ENCODE measurements at regions not wholly inside any gene's neighbourhood (a gene's known extent, or its start where the extent isn't known, plus 50 kb on each side); places are given as distances from the start of the nearest gene placed in this dataset.

GRCh38 chr10:63930584-63930983 lies 409.4 kb downstream of the REEP3 start:
- Histone ChIP-seq H3K27ac (ENCODE audit: low read depth, low read length) (no peak overlapping the region), H3K9ac (ENCODE audit: extremely low read depth, low read length, poor library complexity, severe bottlenecking) (no peak overlapping the region), H3K27me3 (ENCODE audit: control insufficient read depth, insufficient read depth, low read length, poor library complexity, severe bottlenecking) (no peaks in the 10 kb centered on the region), H3K9me3 (ENCODE audit: control insufficient read depth, low read length) (no peaks in the 10 kb centered on the region), H3K4me1 (ENCODE audit: control insufficient read depth, insufficient read depth, low read length) (peaks cover under 1% of the 10 kb centered on the region), H3K4me3 (ENCODE audit: low read length) (no peak overlapping the region), H3K36me3 (ENCODE audit: control insufficient read depth, insufficient read depth, low read length) (no peaks in the 10 kb centered on the region)
- H3K27me3 Mint-ChIP-seq (ENCODE audit: insufficient read depth) = no peaks in the 10 kb centered on the region
- H3K4me1 Mint-ChIP-seq = peaks cover 31% of the 10 kb centered on the region
- TF ChIP-seq, protein P1, sequence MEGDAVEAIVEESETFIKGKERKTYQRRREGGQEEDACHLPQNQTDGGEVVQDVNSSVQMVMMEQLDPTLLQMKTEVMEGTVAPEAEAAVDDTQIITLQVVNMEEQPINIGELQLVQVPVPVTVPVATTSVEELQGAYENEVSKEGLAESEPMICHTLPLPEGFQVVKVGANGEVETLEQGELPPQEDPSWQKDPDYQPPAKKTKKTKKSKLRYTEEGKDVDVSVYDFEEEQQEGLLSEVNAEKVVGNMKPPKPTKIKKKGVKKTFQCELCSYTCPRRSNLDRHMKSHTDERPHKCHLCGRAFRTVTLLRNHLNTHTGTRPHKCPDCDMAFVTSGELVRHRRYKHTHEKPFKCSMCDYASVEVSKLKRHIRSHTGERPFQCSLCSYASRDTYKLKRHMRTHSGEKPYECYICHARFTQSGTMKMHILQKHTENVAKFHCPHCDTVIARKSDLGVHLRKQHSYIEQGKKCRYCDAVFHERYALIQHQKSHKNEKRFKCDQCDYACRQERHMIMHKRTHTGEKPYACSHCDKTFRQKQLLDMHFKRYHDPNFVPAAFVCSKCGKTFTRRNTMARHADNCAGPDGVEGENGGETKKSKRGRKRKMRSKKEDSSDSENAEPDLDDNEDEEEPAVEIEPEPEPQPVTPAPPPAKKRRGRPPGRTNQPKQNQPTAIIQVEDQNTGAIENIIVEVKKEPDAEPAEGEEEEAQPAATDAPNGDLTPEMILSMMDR (conservative IDR thresholded peaks at IDR 0.05) = no peak
- H3K9me3 Mint-ChIP-seq = no peaks in the 10 kb centered on the region
- no peak overlapping the region for H3K27ac Mint-ChIP-seq
- no peak overlapping the region for H3K4me3 Mint-ChIP-seq
- no peak for DNase-seq
- WGBS, 2 experiments (ENCODE audit: insufficient coverage in 1 of 2, insufficient read length in 1 of 2) = 96 to 100% methylated on average over 3 to 4 of the region's 4 CpGs
- no peaks in the 10 kb centered on the region for H3K36me3 Mint-ChIP-seq (ENCODE audit: low read depth)

DNA sequence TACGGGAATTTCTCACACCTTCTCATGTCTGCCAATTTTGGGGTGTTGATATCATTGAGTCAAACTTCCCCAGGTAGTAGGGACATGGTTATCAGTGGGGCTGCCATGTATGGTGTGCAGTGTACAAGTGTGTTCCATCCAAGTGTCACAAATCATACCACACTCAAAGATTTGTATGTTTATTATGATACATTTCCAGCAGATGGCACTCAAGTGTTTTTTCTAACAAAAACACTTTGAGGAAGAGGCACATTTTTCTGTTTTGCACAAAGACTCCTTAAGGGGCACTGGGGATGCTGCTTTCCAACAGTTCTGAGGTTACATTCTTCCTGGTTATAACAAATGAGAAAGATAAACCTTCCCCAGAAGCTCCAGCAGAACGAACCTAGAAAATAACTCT lies 414.5 kb downstream of the REEP3 start:
- Histone ChIP-seq H3K36me3 (ENCODE audit: control insufficient read depth, insufficient read depth, low read length) (no peaks in the 10 kb centered on the region), H3K27ac (ENCODE audit: low read depth, low read length) (no peak overlapping the region), H3K9me3 (ENCODE audit: control insufficient read depth, low read length) (no peaks in the 10 kb centered on the region), H3K4me3 (ENCODE audit: low read length) (no peak overlapping the region), H3K9ac (ENCODE audit: extremely low read depth, low read length, poor library complexity, severe bottlenecking) (no peak overlapping the region), H3K27me3 (ENCODE audit: control insufficient read depth, insufficient read depth, low read length, poor library complexity, severe bottlenecking) (no peaks in the 10 kb centered on the region), H3K4me1 (ENCODE audit: control insufficient read depth, insufficient read depth, low read length) (no peaks in the 10 kb centered on the region)
- Mint-ChIP-seq H3K9me3 (no peaks in the 10 kb centered on the region), H3K27me3 (ENCODE audit: insufficient read depth) (no peaks in the 10 kb centered on the region), H3K27ac (no peak overlapping the region), H3K4me3 (no peak overlapping the region), H3K36me3 (ENCODE audit: low read depth) (no peaks in the 10 kb centered on the region), H3K4me1 (peaks cover 28% of the 10 kb centered on the region)
- WGBS, 2 experiments (ENCODE audit: insufficient coverage in 1 of 2, insufficient read length in 1 of 2) = 83% methylated on average over 2 of the region's 2 CpGs; no CpG with 5 or more reads in 1 of the 2 experiments
- TF ChIP-seq, protein P1 (conservative IDR thresholded peaks at IDR 0.05) = no peak
- DNase-seq = no peak

GRCh38 chr10:63940277-63940922 lies 419.2 kb downstream of the REEP3 start:
- H3K4me1 ChIP-seq (ENCODE audit: control insufficient read depth, insufficient read depth, low read length) = peaks cover 4% of the 10 kb centered on the region
- no peaks in the 10 kb centered on the region for H3K9me3 ChIP-seq (ENCODE audit: control insufficient read depth, low read length)
- H3K27me3 ChIP-seq (ENCODE audit: control insufficient read depth, insufficient read depth, low read length, poor library complexity, severe bottlenecking) = no peaks in the 10 kb centered on the region
- Mint-ChIP-seq H3K9me3 (no peaks in the 10 kb centered on the region), H3K4me1 (peaks cover 12% of the 10 kb centered on the region), H3K4me3 (no peak overlapping the region), H3K36me3 (ENCODE audit: low read depth) (no peaks in the 10 kb centered on the region), H3K27me3 (ENCODE audit: insufficient read depth) (no peaks in the 10 kb centered on the region), H3K27ac (no peak overlapping the region)
- no peak for DNase-seq
- 96% methylated on average over 1 of the region's 1 CpG; no CpG with 5 or more reads in 1 of the 2 experiments for WGBS, 2 experiments (ENCODE audit: insufficient coverage in 1 of 2, insufficient read length in 1 of 2)
- TF ChIP-seq, protein P1 (conservative IDR thresholded peaks at IDR 0.05) = no peak
- H3K27ac ChIP-seq (ENCODE audit: low read depth, low read length) = no peak overlapping the region
- H3K9ac ChIP-seq (ENCODE audit: extremely low read depth, low read length, poor library complexity, severe bottlenecking) = no peak overlapping the region
- H3K36me3 ChIP-seq (ENCODE audit: control insufficient read depth, insufficient read depth, low read length) = no peaks in the 10 kb centered on the region
- no peak overlapping the region for H3K4me3 ChIP-seq (ENCODE audit: low read length)
